HG03520 (cell line): ENCODE measurements at regions not wholly inside any gene's neighbourhood (a gene's known extent, or its start where the extent isn't known, plus 50 kb on each side); places are given as distances from the start of the nearest gene placed in this dataset.
"Not testable (repeated sequence)": the region's sequence is repeated elsewhere in the genome, so short reads cannot be mapped to it uniquely, and the experiment has no call there.

Experiments
- ATAC-seq: cut with Tn5 transposase; IDR thresholded peaks from one replicate; pipeline ENCODE4 v1.9.1; 2021; ENCODE audit warnings: mild to moderate bottlenecking, moderate library complexity; ENCODE audit not compliant: unreplicated experiment

DNA sequence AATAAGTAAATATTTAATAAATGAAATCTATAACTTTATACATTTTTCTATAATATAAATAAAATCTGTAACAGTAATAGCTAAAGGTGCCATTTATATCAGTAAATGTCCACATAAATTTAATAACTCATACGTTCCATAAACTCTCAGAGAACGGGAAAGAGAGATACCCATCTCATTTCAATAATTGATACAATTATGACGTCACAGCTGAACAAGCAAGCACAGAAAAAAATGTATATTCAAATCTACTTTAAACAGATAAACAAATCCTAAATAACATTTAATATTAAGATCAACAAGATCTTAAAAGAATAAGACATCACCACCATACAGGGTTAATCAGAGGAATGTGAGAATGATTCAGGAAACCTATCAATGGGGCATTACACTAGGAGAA, 1136.5 kb downstream of the TBC1D22A start:
- ATAC-seq = no peak

- no peak for ATAC-seq
These were observed 1129.2 kb downstream of the TBC1D22A start for GRCh38 chr22:47891609-47892008.

GRCh38 chr22:47888817-47889216, 1126.4 kb downstream of the TBC1D22A start:
- ATAC-seq = no peak

DNA sequence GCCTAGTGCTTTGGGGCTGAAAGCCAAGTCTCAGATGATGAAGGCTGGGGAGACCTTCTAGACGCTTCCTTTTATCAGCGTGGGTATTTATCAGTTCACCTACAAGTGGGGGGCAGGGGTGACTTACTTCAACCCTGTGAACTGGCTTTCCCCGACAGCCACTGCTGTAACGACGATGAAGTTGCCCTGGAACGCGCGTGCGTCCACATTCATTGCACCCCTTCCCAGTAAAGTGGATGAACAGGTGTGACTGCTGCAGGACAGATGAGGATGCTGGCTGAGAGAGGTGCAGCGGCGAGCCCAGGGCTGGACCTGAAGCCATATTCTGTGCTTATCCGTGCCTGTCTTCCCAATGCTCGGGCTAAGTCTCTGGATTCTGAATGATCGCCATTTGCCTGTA, 1122.3 kb downstream of the TBC1D22A start:
- no peak for ATAC-seq

GRCh38 chr22:47884200-47884599, 1121.8 kb downstream of the TBC1D22A start:
- no peak for ATAC-seq

DNA sequence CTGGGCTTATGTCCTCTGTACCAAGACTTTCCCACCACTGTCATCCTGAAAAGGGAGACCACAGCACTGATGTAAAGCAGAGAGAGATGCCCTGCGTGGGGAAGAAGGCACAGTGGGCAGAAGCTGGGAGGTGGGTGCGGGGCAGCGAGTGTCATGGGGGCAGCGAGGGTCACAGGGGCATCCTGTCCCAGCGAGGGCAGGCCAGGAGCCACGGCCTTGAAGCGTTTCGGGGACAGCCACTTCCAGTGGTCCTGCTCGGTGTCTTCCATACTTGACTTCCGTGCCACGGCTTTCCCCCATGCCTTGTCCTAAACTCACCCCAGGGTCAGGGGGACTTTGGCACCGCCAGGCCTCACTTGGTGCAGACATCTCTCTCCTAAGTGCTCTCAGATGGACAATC, 1121.3 kb downstream of the TBC1D22A start:
- ATAC-seq = no peak

- no peak for ATAC-seq
These were observed 1116.9 kb downstream of the TBC1D22A start for GRCh38 chr22:47879346-47879745.

- no peak for ATAC-seq
These were observed 1116.0 kb downstream of the TBC1D22A start for GRCh38 chr22:47878460-47878859.

DNA sequence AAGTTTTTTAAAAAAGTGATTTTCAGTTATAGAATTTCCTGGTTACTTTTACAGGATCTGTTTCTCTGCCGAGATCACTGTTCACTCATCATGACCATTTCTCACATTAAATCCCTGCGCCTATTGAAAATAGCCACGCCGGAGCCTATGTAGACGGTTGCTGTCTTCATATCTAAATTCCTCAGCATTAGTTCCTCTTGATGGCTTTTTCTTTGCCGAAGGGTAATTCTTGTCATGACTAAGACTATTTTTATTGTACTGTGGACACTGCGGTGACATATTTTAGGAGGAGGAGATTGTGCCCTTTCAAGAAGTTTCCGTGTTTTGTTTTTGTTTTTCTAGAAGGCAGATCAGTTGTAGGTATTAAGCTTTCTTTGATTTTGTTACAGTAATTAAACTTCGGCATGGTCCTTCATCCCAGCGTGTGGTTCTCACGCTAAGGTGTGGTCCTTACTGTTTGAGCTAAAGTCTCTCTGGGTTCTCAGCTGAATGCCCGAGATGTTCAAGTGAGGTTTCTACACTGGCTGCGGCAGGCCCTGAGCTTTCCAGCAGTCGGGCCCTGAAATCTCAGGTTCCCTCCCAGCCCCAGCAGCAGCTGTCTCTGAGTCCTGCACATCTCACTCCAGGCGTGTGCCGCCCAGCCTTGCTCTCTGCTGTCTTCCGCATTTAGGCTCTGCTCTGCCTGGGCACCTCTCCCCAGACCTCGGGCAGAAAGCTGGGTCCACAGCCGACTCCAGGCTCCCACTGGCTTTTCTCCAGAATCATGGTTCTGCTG, 1110.5 kb downstream of the TBC1D22A start:
- no peak for ATAC-seq

GRCh38 chr22:47865626-47866025, 1103.2 kb downstream of the TBC1D22A start:
- no peak for ATAC-seq

DNA sequence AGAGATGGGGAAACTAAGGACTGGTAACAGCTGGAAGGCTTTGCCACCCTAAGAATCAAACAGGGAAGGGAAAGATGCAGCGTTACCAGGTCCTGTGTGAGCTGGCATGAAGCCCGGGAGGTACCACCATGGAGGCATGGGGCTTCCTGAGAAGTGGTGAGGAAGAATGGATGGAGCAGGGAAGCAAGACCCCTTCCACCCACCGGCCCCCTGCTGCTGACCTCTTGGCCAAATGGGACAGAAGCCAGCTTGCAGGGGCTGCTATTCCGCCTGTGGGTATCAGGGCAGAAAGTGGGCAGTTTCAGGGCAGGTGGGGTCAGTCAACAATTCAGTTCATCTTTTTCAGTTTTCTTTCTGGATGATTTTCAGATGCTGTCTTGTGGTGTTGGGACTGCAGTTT, 1099.9 kb downstream of the TBC1D22A start:
- no peak for ATAC-seq

- not testable (repeated sequence) for ATAC-seq
These were observed 1098.5 kb downstream of the TBC1D22A start for GRCh38 chr22:47860907-47861306.

- no peak for ATAC-seq
These were observed 1097.6 kb downstream of the TBC1D22A start for GRCh38 chr22:47859881-47860525.

- no peak for ATAC-seq
These were observed 1096.4 kb downstream of the TBC1D22A start for GRCh38 chr22:47858773-47859306.

DNA sequence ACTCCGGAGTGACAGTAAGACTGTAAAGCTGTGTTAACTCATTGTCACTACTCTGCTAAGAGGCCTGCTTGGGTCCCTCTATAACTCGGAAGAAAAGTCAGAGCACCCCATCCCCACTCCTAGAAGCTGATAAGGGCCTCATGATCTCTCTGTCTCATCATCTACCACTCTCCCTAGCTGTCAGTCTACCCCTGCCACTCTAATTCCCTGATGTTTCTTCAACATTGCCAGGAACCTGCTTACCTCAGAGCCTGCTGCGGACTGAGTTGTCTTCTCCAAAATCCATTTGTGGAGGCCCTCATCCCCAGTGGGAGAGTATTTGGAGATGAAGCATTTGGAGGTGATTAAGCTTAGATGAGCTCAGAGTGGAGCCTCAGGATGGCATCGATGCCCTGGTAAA, 1092.2 kb downstream of the TBC1D22A start:
- ATAC-seq = no peak

GRCh38 chr22:47854251-47854650, 1091.8 kb downstream of the TBC1D22A start:
- ATAC-seq = no peak

GRCh38 chr22:47853750-47854149, 1091.3 kb downstream of the TBC1D22A start:
- ATAC-seq = no peak

- ATAC-seq = no peak
These were observed 1089.1 kb downstream of the TBC1D22A start for GRCh38 chr22:47851586-47851985.

GRCh38 chr22:47850644-47851151, 1088.2 kb downstream of the TBC1D22A start:
- no peak for ATAC-seq

- no peak for ATAC-seq
These were observed 1087.1 kb downstream of the TBC1D22A start for GRCh38 chr22:47849576-47849975.

GRCh38 chr22:47848184-47848920, 1085.9 kb downstream of the TBC1D22A start:
- no peak for ATAC-seq
